ENCODE measurements at regions not wholly inside any gene's neighbourhood (a gene's known extent, or its start where the extent isn't known, plus 50 kb on each side); places are given as distances from the start of the nearest gene placed in this dataset.

DNA sequence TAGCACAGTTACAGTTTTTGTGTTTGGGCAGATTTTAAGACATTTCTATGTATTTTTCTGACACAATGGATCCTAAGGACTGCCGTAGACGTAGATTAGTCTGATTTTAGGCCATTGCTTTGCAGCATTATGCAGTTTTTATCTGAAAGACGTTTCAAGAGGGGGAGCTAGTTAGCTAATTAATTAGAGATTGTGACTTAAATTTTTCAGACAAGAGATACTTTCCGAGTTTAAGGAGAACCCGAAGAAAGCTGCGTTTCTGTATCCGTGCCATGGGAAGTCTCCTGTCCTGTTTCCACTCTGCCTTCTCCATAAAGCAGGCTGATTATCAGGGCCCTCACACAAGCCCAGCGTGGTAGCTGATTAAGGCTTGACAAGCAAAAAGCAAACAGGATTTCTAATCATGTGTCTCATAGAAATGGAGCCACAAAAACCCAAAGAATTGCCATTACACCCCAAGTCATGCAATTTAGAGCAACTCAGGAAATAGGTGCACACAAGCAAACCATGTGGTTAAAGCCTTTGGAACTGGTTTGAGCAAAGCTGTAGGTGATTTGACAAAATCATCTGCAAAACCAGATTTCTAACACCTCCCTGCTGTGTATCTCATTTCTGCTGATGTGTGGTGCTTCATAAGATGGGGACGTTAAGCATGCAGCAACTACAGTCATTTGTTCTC lies 808.1 kb downstream of the RNF144A start:
- ATAC-seq: no peak
- Histone ChIP-seq H3K9me3 (no peaks in the 10 kb centered on the region), H3K4me2 (no peak overlapping the region), H3K4me3 (no peak overlapping the region), H3K4me1 (no peaks in the 10 kb centered on the region), H3K27ac (no peak overlapping the region)
- TF ChIP-seq HOXB13 (CRISPR knock-in tag; IDR thresholded peaks at IDR 0.05; ENCODE audit: low read depth) (no peak), ZFP36 (IDR thresholded peaks at IDR 0.05; ENCODE audit: borderline replicate concordance, partially characterized antibody) (no peak), CTCF (IDR thresholded peaks at IDR 0.05) (0 out of 3 replicates have a peak, but pooled peaks have one; percentile 7), RAD21 (conservative IDR thresholded peaks at IDR 0.05 in 1 of 2, IDR thresholded peaks at IDR 0.05 in 1 of 2) (peak; percentile 11 to 30; a peak in 1 of 5 replicates), TP53 (CRISPR knock-in tag; IDR thresholded peaks at IDR 0.05) (no peak), HDAC2 (IDR thresholded peaks at IDR 0.05) (no peak), FOSB (CRISPR knock-in tag; IDR thresholded peaks at IDR 0.05) (no peak), FOXS1 (CRISPR knock-in tag; IDR thresholded peaks at IDR 0.05) (no peak), CBX8 (IDR thresholded peaks at IDR 0.05) (no peak), SMC3 (IDR thresholded peaks at IDR 0.05) (0 out of 3 replicates have a peak, but pooled peaks have one; percentile 20), JUNB (IDR thresholded peaks at IDR 0.05) (no peak), HEYL (CRISPR knock-in tag; IDR thresholded peaks at IDR 0.05) (no peak), KDM5A (IDR thresholded peaks at IDR 0.05) (no peak), BHLHE40 (IDR thresholded peaks at IDR 0.05; ENCODE audit: low read depth, low read length) (no peak), CHD4 (IDR thresholded peaks at IDR 0.05; ENCODE audit: borderline replicate concordance) (no peak)
- TF ChIP-seq, protein P1, sequence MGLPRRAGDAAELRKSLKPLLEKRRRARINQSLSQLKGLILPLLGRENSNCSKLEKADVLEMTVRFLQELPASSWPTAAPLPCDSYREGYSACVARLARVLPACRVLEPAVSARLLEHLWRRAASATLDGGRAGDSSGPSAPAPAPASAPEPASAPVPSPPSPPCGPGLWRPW (IDR thresholded peaks at IDR 0.05): no peak
- ChIA-PET CTCF (interaction anchor here (1.0 kb wide), 1 partner anchor 86 kb away, joined by 3 read pairs; no protein-coding TSS in a partner anchor), POLR2A (interaction anchor here (0.8 kb wide), 1 partner anchor 957 kb away, joined by 3 read pairs; the partner anchor contains the start of gene ID2)
- FAIRE-seq: no peak
- no peak for DNase-seq (ENCODE audit: low read depth in 1 of 2, low spot score in 1 of 2)
- WGBS (ENCODE audit: missing lambda C conversion rate): 51% methylated on average over 9 of the region's 9 CpGs

- no peak for FAIRE-seq
- TF ChIP-seq EHMT2 (IDR thresholded peaks at IDR 0.05; ENCODE audit: low read depth) (no peak), CBX8 (IDR thresholded peaks at IDR 0.05) (no peak), ZC3H11A (IDR thresholded peaks at IDR 0.05) (no peak), ZNF302 (CRISPR knock-in tag; IDR thresholded peaks at IDR 0.05) (no peak), E2F6 (IDR thresholded peaks at IDR 0.05; ENCODE audit: borderline replicate concordance, low read depth) (no peak), JUNB (IDR thresholded peaks at IDR 0.05) (no peak), MAZ (IDR thresholded peaks at IDR 0.05; ENCODE audit: borderline replicate concordance, low read depth, low read length) (no peak), TFCP2L1 (CRISPR knock-in tag; IDR thresholded peaks at IDR 0.05) (no peak), KDM1A (IDR thresholded peaks at IDR 0.05; ENCODE audit: low read depth) (no peak), EHF (CRISPR knock-in tag; IDR thresholded peaks at IDR 0.05) (no peak), ESRRA (IDR thresholded peaks at IDR 0.05; ENCODE audit: borderline replicate concordance, low read length) (no peak), ZFP36 (IDR thresholded peaks at IDR 0.05; ENCODE audit: borderline replicate concordance, partially characterized antibody) (no peak)
- Histone ChIP-seq H3K4me1 (no peaks in the 10 kb centered on the region), H3K27ac (no peak overlapping the region), H3K9me3 (no peaks in the 10 kb centered on the region), H3K4me3 (no peak overlapping the region), H3K4me2 (no peak overlapping the region)
- ChIA-PET POLR2A (no interaction called here), CTCF (interaction anchor here (0.6 to 1.0 kb wide), 2 partner anchors 85 to 864 kb away, joined by 3 read pairs; no protein-coding TSS in a partner anchor)
- DNase-seq (ENCODE audit: low read depth in 1 of 2, low spot score in 1 of 2): no peak
- WGBS (ENCODE audit: missing lambda C conversion rate): 79% methylated on average over 1 of the region's 1 CpG
- no peak for ATAC-seq
Measured at GRCh38 chr2:7725850-7726242, 808.6 kb downstream of the RNF144A start.
